Upper lobe of right lung (tissue), 1 donor: ENCODE measurements at regions not wholly inside any gene's neighbourhood (a gene's known extent, or its start where the extent isn't known, plus 50 kb on each side); places are given as distances from the start of the nearest gene placed in this dataset.

ENCODE experiments used
- ATAC-seq: fragments of 200-7000 bp; cut with Tn5 transposase; one replicate; pipeline ENCODE4 v1.9.1; 2020; ENCODE audit warnings: mild to moderate bottlenecking, moderate library complexity
- DNase-seq: peaks from one replicate; pipeline ENCODE4 v3.0.0-alpha.2; 2020
- H3K27ac ChIP-seq: fragments of 200-600 bp; one replicate; pipeline ENCODE4 v1.8.0; 2022
- H3K27me3 ChIP-seq: fragments of 200-600 bp; one replicate; pipeline ENCODE4 v1.8.0; 2022; ENCODE audit warnings: mild to moderate bottlenecking
- H3K36me3 ChIP-seq: fragments of 200-600 bp; one replicate; pipeline ENCODE4 v1.8.0; 2022
- H3K4me1 ChIP-seq: fragments of 200-600 bp; one replicate; pipeline ENCODE4 v1.8.0; 2022
- H3K4me3 ChIP-seq: fragments of 200-600 bp; one replicate; pipeline ENCODE4 v1.8.0; 2022; ENCODE audit warnings: mild to moderate bottlenecking
- H3K9me3 ChIP-seq: fragments of 200-600 bp; one replicate; pipeline ENCODE4 v1.8.0; 2022
- intact Hi-C: fragments of 100-400 bp; cut with DNase I; formaldehyde crosslinking; loops from one replicate; pipeline ENCODE4 v1.11.0; 2022
- TF ChIP-seq, protein P1 (sequence below): fragments of 200-600 bp; IDR thresholded peaks from one replicate; pipeline ENCODE4 v1.8.0; 2022; ENCODE audit warnings: antibody characterized with exemption
- donor health status: DM: no; HTN: yes; CAD: no; lungs with severe emphysema.

DNA sequence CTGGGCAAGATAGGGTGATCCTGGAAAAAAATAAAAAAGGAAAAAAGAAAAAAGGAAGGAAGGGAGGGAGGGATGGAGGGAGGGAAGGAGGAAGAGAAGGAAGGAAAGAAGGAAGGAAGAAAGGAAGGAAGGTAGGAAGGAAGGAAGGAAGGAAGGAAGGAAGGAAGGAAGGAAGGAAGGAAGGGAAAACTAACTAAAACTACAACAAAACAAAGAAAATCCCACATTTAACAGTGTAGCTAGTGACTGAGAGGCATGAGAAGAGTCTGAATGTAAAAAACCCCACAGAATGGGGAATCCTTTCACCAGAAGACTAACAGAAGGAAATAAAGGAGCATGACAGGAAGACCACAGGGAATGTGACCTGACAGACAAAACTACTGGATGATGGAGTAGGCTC, 345.7 kb downstream of the NOVA1 start:
- TF ChIP-seq, protein P1, sequence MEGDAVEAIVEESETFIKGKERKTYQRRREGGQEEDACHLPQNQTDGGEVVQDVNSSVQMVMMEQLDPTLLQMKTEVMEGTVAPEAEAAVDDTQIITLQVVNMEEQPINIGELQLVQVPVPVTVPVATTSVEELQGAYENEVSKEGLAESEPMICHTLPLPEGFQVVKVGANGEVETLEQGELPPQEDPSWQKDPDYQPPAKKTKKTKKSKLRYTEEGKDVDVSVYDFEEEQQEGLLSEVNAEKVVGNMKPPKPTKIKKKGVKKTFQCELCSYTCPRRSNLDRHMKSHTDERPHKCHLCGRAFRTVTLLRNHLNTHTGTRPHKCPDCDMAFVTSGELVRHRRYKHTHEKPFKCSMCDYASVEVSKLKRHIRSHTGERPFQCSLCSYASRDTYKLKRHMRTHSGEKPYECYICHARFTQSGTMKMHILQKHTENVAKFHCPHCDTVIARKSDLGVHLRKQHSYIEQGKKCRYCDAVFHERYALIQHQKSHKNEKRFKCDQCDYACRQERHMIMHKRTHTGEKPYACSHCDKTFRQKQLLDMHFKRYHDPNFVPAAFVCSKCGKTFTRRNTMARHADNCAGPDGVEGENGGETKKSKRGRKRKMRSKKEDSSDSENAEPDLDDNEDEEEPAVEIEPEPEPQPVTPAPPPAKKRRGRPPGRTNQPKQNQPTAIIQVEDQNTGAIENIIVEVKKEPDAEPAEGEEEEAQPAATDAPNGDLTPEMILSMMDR, result no peak
- DNase-seq, result no peak
- Histone ChIP-seq H3K4me3 (no peak overlapping the region), H3K36me3 (no peaks in the 10 kb centered on the region), H3K27ac (no peak overlapping the region), H3K9me3 (no peaks in the 10 kb centered on the region), H3K27me3 (no peaks in the 10 kb centered on the region), H3K4me1 (no peaks in the 10 kb centered on the region)
- no peak for ATAC-seq
- intact Hi-C loops, result no loop called here

DNA sequence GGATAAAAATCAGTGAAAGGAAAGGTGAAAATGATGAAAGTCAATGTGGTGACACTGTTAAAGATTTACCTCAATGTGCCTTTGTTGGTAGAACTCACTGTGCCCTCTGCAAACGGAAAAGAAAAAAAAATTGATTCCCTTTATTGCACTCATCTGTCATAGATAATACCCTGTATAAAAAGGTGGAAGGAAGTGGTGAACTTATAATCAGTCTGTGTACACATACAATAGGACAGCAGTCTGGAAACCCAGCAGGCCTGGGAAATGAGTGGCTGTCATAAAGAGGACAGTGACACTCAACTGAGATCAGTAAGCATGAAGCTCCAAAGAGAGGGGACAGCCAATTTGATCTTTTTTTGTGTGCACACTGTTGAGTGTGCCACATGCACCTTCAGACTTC, 364.7 kb downstream of the NOVA1 start:
- no peak for ATAC-seq
- TF ChIP-seq, protein P1, result no peak
- Histone ChIP-seq H3K4me1 (no peaks in the 10 kb centered on the region), H3K27me3 (no peaks in the 10 kb centered on the region), H3K36me3 (no peaks in the 10 kb centered on the region), H3K4me3 (no peak overlapping the region), H3K27ac (no peak overlapping the region), H3K9me3 (no peaks in the 10 kb centered on the region)
- intact Hi-C loops, result no loop called here
- no peak for DNase-seq

DNA sequence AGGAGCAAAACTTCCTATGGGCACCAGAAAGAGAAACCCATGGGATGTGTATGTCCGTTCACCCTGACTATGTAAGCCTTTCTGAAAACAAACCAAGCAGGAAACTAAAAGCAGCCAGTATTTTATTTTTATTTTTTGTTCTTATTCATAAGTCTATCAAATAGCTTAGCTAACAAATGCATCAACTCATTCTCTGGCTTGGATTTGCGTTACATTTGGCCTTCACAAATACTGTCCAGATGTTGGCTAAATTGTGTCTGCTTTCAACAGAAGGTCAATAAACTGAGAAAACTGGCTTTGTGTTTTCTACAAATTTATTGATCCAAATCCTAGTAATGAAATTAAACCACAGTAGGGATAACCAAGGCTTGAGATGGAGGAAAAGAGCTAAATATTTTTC, 379.0 kb downstream of the NOVA1 start:
- DNase-seq (no peak), ATAC-seq (no peak)
- Histone ChIP-seq H3K27ac (no peak overlapping the region), H3K27me3 (no peaks in the 10 kb centered on the region), H3K36me3 (no peaks in the 10 kb centered on the region), H3K9me3 (no peaks in the 10 kb centered on the region), H3K4me1 (no peaks in the 10 kb centered on the region), H3K4me3 (no peak overlapping the region)
- TF ChIP-seq, protein P1, result no peak
- intact Hi-C loops, result no loop called here

DNA sequence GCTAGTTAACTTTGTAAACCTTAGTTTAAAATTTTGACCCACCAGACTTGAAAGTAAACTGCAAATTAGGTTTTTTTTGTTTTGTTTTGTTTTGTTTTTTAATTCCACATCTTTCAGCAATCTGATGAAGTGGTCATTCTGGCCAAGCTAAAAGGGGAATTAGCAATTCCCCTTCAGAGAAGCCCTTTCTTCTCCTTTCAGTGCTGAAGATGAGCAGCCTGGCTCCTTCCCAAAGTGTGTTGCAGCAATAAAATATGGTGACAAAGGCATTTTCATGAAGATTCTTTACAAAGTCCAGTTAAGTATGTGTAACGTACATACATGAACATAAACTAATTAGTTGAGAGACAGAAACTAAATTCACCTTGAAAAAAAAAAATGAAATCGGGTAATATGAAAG, 380.1 kb downstream of the NOVA1 start:
- DNase-seq (no peak), ATAC-seq (no peak)
- Histone ChIP-seq H3K36me3 (no peaks in the 10 kb centered on the region), H3K27me3 (no peaks in the 10 kb centered on the region), H3K9me3 (no peaks in the 10 kb centered on the region), H3K4me1 (no peaks in the 10 kb centered on the region), H3K4me3 (no peak overlapping the region), H3K27ac (no peak overlapping the region)
- TF ChIP-seq, protein P1, result no peak
- intact Hi-C loops, result no loop called here

DNA sequence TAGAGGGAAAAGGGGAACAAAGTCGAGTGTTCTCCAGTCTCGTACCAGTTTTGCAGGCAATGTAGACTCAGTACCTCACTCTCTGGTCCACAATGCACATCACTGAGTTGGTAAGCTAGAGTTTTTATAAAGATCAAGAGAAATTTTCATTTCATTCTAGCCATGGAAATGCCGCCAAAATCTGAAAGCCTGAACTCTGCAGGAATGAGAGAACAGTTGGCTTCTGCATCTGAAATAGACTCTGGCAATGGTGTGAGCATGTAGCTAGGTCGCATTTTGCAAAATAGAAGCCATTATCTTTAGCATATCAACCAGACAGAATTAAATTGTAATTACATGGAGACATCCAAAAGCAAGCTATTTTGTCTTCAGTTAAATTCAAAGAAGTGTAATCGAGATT, 381.0 kb downstream of the NOVA1 start:
- no peaks in the 10 kb centered on the region for H3K4me1 ChIP-seq
- H3K27me3 ChIP-seq, result no peaks in the 10 kb centered on the region
- no peak overlapping the region for H3K4me3 ChIP-seq
- TF ChIP-seq, protein P1, result no peak
- no peak overlapping the region for H3K27ac ChIP-seq
- ATAC-seq (no peak), DNase-seq (no peak)
- no peaks in the 10 kb centered on the region for H3K36me3 ChIP-seq
- H3K9me3 ChIP-seq, result no peaks in the 10 kb centered on the region
- intact Hi-C loops, result no loop called here

DNA sequence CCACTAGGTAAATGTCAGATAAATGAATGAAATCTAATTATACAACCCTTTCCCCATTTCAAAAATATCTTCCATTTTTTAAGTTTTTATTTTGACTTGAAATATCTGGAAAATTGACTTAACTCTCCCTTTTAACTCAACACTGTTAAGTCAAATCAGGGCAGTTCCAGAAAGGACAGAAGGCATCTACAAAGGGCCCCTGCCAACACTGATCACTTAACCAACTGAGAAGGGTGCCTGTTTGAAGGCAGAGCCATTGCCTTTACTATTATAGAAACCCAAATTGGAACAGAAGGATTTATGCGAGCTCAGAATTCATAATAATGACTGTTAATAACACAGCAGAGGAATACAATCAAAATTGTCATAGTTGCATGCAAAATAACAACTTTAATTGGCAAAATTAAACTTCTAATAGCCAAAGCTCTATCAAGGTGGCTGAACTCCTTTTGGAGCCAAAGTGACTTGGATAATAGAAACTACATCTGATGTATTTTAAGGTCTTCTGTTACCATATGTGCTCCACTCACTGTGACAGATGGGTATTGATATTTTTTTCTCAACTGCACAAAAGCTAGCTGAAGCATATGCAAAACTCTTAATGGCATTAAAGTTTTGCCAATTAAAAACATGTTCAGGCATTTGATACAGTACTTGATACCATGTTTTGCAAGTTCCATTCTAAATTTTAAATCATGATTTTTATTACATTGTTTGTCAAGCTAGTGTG, 383.8 kb downstream of the NOVA1 start:
- H3K36me3 ChIP-seq, result no peaks in the 10 kb centered on the region
- DNase-seq (no peak), ATAC-seq (no peak)
- no peaks in the 10 kb centered on the region for H3K27me3 ChIP-seq
- TF ChIP-seq, protein P1, result no peak
- intact Hi-C loops, result no loop called here
- no peaks in the 10 kb centered on the region for H3K4me1 ChIP-seq
- H3K27ac ChIP-seq, result no peak overlapping the region
- no peaks in the 10 kb centered on the region for H3K9me3 ChIP-seq
- no peak overlapping the region for H3K4me3 ChIP-seq
